Astrocyte of the spinal cord (primary cell): ENCODE measurements at regions not wholly inside any gene's neighbourhood (a gene's known extent, or its start where the extent isn't known, plus 50 kb on each side); places are given as distances from the start of the nearest gene placed in this dataset.

ENCODE experiments used
- DNase-seq: peaks from one replicate; pipeline ENCODE4 v3.0.0; 2011; ENCODE audit warnings: low read depth, low spot score
- H3K4me3 ChIP-seq: 2 replicates; pipeline ENCODE4 v1.5.1; 2011; ENCODE audit warnings: low read depth, mild to moderate bottlenecking, low read length, moderate library complexity
- in situ Hi-C: cut with HindIII; loops from 2 replicates; pipeline ENCODE4 v1.10.0; 2017; ENCODE audit warnings: low sequenced_read_pairs
- TF ChIP-seq, protein P1 (sequence below): IDR thresholded peaks from 2 replicates; pipeline ENCODE4 v1.5.1; 2012; ENCODE audit warnings: low read depth, mild to moderate bottlenecking, low read length, inconsistent platforms

DNA sequence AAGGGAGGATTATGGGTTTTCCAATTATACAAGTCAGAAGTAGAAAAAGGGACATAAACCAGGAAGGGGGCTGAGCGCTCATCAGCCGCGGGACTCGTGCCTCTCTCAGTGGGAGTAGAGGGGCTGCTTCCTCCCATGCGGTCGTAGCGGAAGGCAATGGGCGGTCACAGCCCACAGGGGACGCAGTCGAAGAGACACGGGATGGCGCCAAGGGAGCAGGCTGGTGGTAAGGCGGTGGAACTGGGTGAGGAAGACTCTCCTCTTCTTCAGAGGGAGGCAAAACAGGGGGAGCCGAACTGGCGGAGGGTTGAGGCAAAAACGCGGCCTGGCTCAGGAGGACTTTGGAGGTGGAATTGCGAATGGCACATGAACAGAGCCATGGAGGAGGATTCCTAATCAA is 677.7 kb downstream of the TMEM121 start:
- H3K4me3 ChIP-seq: no peak overlapping the region
- no peak for DNase-seq
- in situ Hi-C loops: no loop called here
- TF ChIP-seq, protein P1, sequence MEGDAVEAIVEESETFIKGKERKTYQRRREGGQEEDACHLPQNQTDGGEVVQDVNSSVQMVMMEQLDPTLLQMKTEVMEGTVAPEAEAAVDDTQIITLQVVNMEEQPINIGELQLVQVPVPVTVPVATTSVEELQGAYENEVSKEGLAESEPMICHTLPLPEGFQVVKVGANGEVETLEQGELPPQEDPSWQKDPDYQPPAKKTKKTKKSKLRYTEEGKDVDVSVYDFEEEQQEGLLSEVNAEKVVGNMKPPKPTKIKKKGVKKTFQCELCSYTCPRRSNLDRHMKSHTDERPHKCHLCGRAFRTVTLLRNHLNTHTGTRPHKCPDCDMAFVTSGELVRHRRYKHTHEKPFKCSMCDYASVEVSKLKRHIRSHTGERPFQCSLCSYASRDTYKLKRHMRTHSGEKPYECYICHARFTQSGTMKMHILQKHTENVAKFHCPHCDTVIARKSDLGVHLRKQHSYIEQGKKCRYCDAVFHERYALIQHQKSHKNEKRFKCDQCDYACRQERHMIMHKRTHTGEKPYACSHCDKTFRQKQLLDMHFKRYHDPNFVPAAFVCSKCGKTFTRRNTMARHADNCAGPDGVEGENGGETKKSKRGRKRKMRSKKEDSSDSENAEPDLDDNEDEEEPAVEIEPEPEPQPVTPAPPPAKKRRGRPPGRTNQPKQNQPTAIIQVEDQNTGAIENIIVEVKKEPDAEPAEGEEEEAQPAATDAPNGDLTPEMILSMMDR: no peak

- TF ChIP-seq, protein P1: no peak
- in situ Hi-C loops: no loop called here
- H3K4me3 ChIP-seq: no peak overlapping the region
- DNase-seq: no peak
These were observed 680.9 kb downstream of the TMEM121 start for GRCh38 chr14:106207316-106207715.

- in situ Hi-C loops: no loop called here
These were observed 682.4 kb downstream of the TMEM121 start for GRCh38 chr14:106208794-106209193.

DNA sequence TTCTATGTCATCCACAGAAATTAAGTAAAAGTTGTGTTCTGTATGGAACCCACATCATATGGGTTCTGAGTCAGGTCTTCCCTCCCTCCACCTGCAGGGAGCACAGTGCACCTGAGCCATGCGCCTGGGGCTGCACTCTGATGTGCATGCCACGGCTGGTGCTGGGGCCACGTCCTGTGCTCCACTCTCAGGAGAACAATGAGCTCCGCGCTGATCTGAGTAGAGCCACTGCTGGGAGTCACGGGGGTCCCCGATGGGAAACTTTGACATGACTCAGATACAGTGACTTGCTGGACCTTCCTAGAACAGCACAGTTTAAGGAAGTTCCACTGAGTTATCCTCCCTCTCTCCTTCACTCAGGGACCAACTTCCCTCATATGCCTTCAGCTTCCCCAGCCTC is 683.4 kb downstream of the TMEM121 start:
- TF ChIP-seq, protein P1: no peak
- in situ Hi-C loops: no loop called here
- no peak overlapping the region for H3K4me3 ChIP-seq
- no peak for DNase-seq

More at GRCh38 chr14:106208794-106209193, 682.4 kb downstream of the TMEM121 start:
- DNase-seq: no peak
- TF ChIP-seq, protein P1: no peak
- no peak overlapping the region for H3K4me3 ChIP-seq

DNA sequence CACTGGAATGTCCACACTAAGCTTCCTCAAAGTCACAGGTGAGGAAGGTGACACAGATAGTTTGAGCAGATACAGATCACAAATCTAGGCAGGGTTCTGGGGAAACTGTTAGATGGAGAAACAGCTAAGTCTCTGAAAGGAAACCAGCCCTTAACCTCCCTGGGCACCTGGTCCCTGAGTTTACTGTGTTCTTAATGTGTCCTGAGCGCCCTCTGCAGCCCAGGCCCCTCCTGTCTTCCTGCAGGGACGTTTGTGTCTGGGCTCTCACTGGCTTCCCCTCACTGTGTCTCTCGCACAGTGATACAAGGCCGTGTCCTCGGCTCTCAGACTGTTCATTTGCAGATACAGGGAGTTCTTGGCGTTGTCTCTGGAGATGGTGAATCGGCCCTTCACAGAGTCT is 684.3 kb downstream of the TMEM121 start:
- H3K4me3 ChIP-seq: no peak overlapping the region
- DNase-seq: no peak
- TF ChIP-seq, protein P1: no peak
- in situ Hi-C loops: no loop called here

DNA sequence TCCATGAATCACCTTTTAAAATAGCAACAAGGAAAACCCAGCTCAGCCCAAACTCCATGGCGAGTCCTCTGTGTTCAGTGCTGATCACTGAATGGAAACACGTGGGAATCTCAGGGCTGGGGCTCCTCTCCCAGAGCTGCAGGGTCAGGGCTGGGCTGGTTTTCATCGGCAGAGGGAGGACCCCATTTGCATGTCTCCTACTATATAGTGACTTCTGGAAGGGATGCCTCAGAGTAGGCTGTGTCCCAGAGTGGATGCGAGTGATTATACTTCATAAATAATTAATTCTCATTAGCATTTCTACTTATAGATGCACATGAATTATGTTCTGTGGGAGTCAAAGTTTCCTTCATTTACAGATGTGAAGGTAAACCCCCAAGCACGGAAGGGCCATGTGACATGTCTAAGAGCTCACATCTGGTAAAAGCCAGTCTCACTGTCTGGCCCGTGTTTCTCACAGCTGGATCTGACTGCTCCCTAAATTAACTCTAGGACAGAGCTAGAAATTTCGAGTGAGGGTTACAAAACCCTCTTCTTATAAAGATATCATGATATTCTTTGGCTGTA is 685.0 kb downstream of the TMEM121 start:
- TF ChIP-seq, protein P1: no peak
- DNase-seq: no peak
- in situ Hi-C loops: no loop called here
- H3K4me3 ChIP-seq: no peak overlapping the region

- in situ Hi-C loops: no loop called here
- no peak overlapping the region for H3K4me3 ChIP-seq
- DNase-seq: no peak
- TF ChIP-seq, protein P1: no peak
These were observed 688.8 kb downstream of the TMEM121 start for GRCh38 chr14:106215229-106215628.
